Sigmoid colon (tissue), 6 donors: ENCODE measurements at regions not wholly inside any gene's neighbourhood (a gene's known extent, or its start where the extent isn't known, plus 50 kb on each side); places are given as distances from the start of the nearest gene placed in this dataset.

Source experiments
- DNase-seq: peaks from one replicate; pipeline ENCODE4 v3.0.0-alpha.2; 2019
- H3K27ac ChIP-seq, 4 donors: fragments of 200-600 bp; sonication (generic); one replicate each; pipeline ENCODE4 v1.5.1; 2016 to 2019; ENCODE audit warnings: mild to moderate bottlenecking in 1 of 4
- H3K27me3 ChIP-seq, 3 donors: fragments of 200-600 bp; sonication (generic); one replicate each; pipeline ENCODE4 v1.5.1; 2019; ENCODE audit warnings: mild to moderate bottlenecking in 1 of 3
- H3K36me3 ChIP-seq, 4 donors: fragments of 200-600 bp; sonication (generic); one replicate each; pipeline ENCODE4 v1.5.1; 2016 to 2019
- H3K4me1 ChIP-seq, 4 donors: fragments of 200-600 bp; sonication (generic); one replicate each; pipeline ENCODE4 v1.5.1; 2017 to 2019
- H3K4me3 ChIP-seq, 4 donors: fragments of 200-600 bp; sonication (generic); one replicate each; pipeline ENCODE4 v1.5.1; 2017 to 2019; ENCODE audit warnings: mild to moderate bottlenecking in 2 of 4, moderate library complexity in 1 of 4
- H3K9me3 ChIP-seq, 4 donors: fragments of 200-600 bp in 3 of 4; sonication (generic) in 3 of 4; one replicate each; pipeline versions ENCODE4 v1.5.1 to v1.6.1; 2013 to 2019
- EP300 ChIP-seq, 4 donors: sonication (generic); formaldehyde crosslinking; IDR thresholded peaks; one replicate each; pipeline ENCODE4 v1.6.1; 2017; ENCODE audit warnings: antibody characterized with exemption in 4 of 4
- POLR2A ChIP-seq, 2 donors: fragments of 450-650 bp; IDR thresholded peaks; one replicate each; pipeline ENCODE4 v1.6.1; 2016; ENCODE audit warnings: antibody characterized with exemption in 2 of 2, mild to moderate bottlenecking in 2 of 2, moderate library complexity in 2 of 2
- POLR2AphosphoS5 ChIP-seq, 4 donors: sonication (generic); formaldehyde crosslinking; IDR thresholded peaks; one replicate each; pipeline ENCODE4 v1.6.1; 2017; ENCODE audit warnings: antibody characterized with exemption in 4 of 4
- WGBS, 2 donors: extraction: QIAGEN DNeasy Blood & Tissue Kit; methylation state at CpG; one replicate each; pipeline ENCODE4 v1.1.7; 2013; 5-methylcytosine and 5-hydroxymethylcytosine counted together
- intact Hi-C: fragments of 100-400 bp; cut with DNase I; formaldehyde crosslinking; loops from one replicate; pipeline ENCODE4 v1.15.1; 2023
- TF ChIP-seq, protein P1 (sequence below), 4 experiments: fragments of 450-650 bp in 3 of 4; fragments of 200-600 bp in 1 of 4; IDR thresholded peaks; one replicate each; pipeline ENCODE4 v1.5.1; 2016 to 2019; ENCODE audit warnings: antibody characterized with exemption in 4 of 4, mild to moderate bottlenecking in 3 of 4, moderate library complexity in 2 of 4
- donor health status: healthy with polysubstance abuse.
- donor health status: healthy.

GRCh38 chr12:89278862-89279261 is 73.4 kb downstream of the DUSP6 start:
- intact Hi-C loops, result no loop called here
- 82 to 90% methylated on average over 6 of the region's 6 CpGs for WGBS, 2 donors
- Histone ChIP-seq H3K27me3 (no peaks in the 10 kb centered on the region), H3K36me3 (no peaks in the 10 kb centered on the region), H3K27ac (no peak overlapping the region), H3K9me3 (no peaks in the 10 kb centered on the region), H3K4me1 (no peaks in the 10 kb centered on the region), H3K4me3 (no peak overlapping the region)
- TF ChIP-seq EP300 (IDR thresholded peaks at IDR 0.05) (no peak), POLR2A (IDR thresholded peaks at IDR 0.05) (no peak), POLR2AphosphoS5 (IDR thresholded peaks at IDR 0.05) (no peak)
- TF ChIP-seq, protein P1, sequence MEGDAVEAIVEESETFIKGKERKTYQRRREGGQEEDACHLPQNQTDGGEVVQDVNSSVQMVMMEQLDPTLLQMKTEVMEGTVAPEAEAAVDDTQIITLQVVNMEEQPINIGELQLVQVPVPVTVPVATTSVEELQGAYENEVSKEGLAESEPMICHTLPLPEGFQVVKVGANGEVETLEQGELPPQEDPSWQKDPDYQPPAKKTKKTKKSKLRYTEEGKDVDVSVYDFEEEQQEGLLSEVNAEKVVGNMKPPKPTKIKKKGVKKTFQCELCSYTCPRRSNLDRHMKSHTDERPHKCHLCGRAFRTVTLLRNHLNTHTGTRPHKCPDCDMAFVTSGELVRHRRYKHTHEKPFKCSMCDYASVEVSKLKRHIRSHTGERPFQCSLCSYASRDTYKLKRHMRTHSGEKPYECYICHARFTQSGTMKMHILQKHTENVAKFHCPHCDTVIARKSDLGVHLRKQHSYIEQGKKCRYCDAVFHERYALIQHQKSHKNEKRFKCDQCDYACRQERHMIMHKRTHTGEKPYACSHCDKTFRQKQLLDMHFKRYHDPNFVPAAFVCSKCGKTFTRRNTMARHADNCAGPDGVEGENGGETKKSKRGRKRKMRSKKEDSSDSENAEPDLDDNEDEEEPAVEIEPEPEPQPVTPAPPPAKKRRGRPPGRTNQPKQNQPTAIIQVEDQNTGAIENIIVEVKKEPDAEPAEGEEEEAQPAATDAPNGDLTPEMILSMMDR (IDR thresholded peaks at IDR 0.05), result no peak
- DNase-seq, result no peak

DNA sequence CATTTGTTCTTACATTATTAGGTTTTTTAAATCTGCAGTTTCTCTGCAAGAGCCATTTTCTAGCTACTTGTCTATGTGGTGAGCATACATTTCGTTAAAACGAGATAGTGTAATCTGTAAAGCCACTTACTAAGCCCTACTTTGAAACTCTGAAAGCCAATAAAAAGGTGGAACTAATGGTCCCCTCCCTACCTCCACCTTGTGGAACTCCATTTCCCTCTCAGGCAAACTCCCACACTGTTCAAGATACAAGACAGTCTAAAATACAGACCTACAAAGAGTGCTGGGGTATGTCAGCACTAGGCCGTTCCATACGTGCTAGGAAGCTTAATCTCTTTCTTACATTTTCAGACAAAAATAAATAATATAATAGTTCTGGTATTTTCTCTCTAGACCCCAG is 74.1 kb downstream of the DUSP6 start:
- Histone ChIP-seq H3K4me3 (no peak overlapping the region), H3K9me3 (no peaks in the 10 kb centered on the region), H3K27ac (no peak overlapping the region), H3K36me3 (no peaks in the 10 kb centered on the region), H3K4me1 (no peaks in the 10 kb centered on the region), H3K27me3 (no peaks in the 10 kb centered on the region)
- 95 to 98% methylated on average over 4 of the region's 4 CpGs for WGBS, 2 donors
- intact Hi-C loops, result no loop called here
- DNase-seq, result no peak
- TF ChIP-seq EP300 (IDR thresholded peaks at IDR 0.05), result no peak
- TF ChIP-seq POLR2A (IDR thresholded peaks at IDR 0.05), result no peak
- no peak for TF ChIP-seq POLR2AphosphoS5 (IDR thresholded peaks at IDR 0.05)
- TF ChIP-seq, protein P1 (IDR thresholded peaks at IDR 0.05), result no peak

DNA sequence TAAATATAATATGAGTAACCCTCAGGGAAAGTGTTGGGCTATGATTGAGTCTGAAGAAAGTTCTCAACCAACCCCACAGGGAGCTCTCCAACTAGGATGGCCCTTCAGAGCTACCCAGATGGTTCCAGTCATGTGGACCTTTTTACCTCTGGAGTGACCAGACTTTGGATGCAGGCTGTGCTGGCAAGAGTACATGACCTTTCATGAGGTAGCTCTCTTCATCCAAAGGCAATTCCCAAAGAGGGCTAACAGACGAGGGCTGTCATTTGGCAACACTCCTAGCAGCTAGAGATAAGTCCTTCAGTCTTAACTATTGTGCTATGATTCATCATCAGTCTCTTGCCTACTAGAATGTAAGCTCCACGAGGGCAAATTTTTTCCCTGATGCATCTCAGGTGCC is 75.4 kb downstream of the DUSP6 start:
- intact Hi-C loops, result no loop called here
- Histone ChIP-seq H3K9me3 (no peaks in the 10 kb centered on the region), H3K27ac (no peak overlapping the region), H3K27me3 (no peaks in the 10 kb centered on the region), H3K4me1 (no peaks in the 10 kb centered on the region), H3K4me3 (no peak overlapping the region), H3K36me3 (no peaks in the 10 kb centered on the region)
- TF ChIP-seq EP300 (IDR thresholded peaks at IDR 0.05) (no peak), POLR2A (IDR thresholded peaks at IDR 0.05) (no peak), POLR2AphosphoS5 (IDR thresholded peaks at IDR 0.05) (no peak)
- TF ChIP-seq, protein P1 (IDR thresholded peaks at IDR 0.05), result no peak
- 74 to 84% methylated on average over 2 of the region's 2 CpGs for WGBS, 2 donors
- no peak for DNase-seq

DNA sequence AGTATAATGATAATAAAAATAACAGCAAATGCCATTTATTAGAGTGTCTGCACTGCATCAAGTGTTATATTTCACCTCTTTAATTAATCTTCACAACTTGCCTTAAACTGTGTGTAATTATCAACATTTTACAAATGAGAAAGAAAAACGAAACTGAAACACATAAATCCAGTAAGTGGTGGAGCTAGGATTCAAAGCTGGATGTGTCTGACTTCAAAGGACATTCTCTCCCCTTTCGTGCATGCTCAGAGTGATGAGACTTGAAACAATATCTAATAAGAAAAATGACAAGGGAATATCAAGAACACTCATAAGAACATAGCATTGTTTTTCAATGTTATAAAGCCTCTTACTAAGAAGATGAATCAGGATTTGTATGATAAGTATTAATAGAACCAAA is 78.8 kb downstream of the DUSP6 start:
- TF ChIP-seq EP300 (IDR thresholded peaks at IDR 0.05), result no peak
- no peak for TF ChIP-seq POLR2AphosphoS5 (IDR thresholded peaks at IDR 0.05)
- TF ChIP-seq, protein P1 (IDR thresholded peaks at IDR 0.05), result no peak
- TF ChIP-seq POLR2A (IDR thresholded peaks at IDR 0.05), result no peak
- no peaks in the 10 kb centered on the region for H3K27me3 ChIP-seq
- no peaks in the 10 kb centered on the region for H3K36me3 ChIP-seq
- no peak for DNase-seq
- no peaks in the 10 kb centered on the region for H3K9me3 ChIP-seq
- no peak overlapping the region for H3K27ac ChIP-seq
- 69 to 74% methylated on average over 2 of the region's 2 CpGs for WGBS, 2 donors
- H3K4me3 ChIP-seq, result no peak overlapping the region
- no peaks in the 10 kb centered on the region for H3K4me1 ChIP-seq
- intact Hi-C loops, result no loop called here

DNA sequence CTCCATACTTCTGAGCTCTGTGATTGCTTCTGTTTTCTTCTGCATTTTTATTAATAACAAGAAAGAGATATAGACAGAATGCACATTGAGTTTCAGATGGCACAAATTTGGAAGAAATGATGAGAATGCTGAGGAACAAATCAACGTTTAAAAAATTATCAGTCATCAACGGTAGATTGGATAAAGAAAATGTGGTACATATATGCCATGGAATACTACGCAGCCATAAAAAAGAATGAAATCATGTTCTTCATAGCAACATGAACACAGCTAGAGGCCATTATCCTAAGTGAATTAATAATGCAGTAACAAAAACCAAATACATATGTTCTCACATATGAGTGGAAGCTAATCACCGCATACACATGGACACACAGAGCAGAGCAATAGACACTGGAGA is 81.8 kb downstream of the DUSP6 start:
- H3K9me3 ChIP-seq, result no peaks in the 10 kb centered on the region
- TF ChIP-seq, protein P1 (IDR thresholded peaks at IDR 0.05), result no peak
- TF ChIP-seq EP300 (IDR thresholded peaks at IDR 0.05) (no peak), POLR2AphosphoS5 (IDR thresholded peaks at IDR 0.05) (no peak), POLR2A (IDR thresholded peaks at IDR 0.05) (no peak)
- H3K4me3 ChIP-seq, result no peak overlapping the region
- H3K27ac ChIP-seq, result no peak overlapping the region
- no peak for DNase-seq
- no peaks in the 10 kb centered on the region for H3K4me1 ChIP-seq
- H3K36me3 ChIP-seq, result no peaks in the 10 kb centered on the region
- 96 to 99% methylated on average over 4 of the region's 4 CpGs for WGBS, 2 donors
- H3K27me3 ChIP-seq, result no peaks in the 10 kb centered on the region
- intact Hi-C loops, result no loop called here
